ENCODE measurements at regions not wholly inside any gene's neighbourhood (a gene's known extent, or its start where the extent isn't known, plus 50 kb on each side); places are given as distances from the start of the nearest gene placed in this dataset.
A peak's percentile ranks its signal among the peaks of the same experiment; 100 is the strongest.
"Not testable (repeated sequence)": the region's sequence is repeated elsewhere in the genome, so short reads cannot be mapped to it uniquely, and the experiment has no call there.

- DNase-seq (ENCODE audit: low read depth) = no peak
Observed at GRCh38 chr5:104573949-104574709, 1011.5 kb upstream of the NUDT12 start.

DNA sequence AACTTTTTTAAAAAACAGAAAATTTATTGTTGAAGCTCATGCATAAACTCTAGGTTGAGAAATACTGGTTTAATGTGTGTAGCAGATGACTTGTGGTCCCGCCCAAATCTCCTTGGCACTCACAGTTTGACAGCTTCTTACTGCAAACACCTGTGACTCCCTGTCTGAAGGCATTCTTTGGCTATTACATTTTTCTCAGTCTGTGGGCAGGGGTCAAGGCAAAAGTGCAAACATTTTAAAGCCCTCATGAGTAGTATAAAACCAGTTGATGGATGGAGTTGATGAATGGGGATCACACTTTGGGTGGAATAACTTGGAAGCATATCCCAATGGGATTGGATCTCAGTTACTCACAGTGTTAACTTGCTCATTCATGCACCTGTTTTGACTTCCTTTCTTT lies 1007.0 kb upstream of the NUDT12 start:
- DNase-seq (ENCODE audit: low read depth) = no peak

GRCh38 chr5:104564530-104564929 lies 1001.9 kb upstream of the NUDT12 start:
- DNase-seq (ENCODE audit: low read depth) = no peak

GRCh38 chr5:104556957-104557356 lies 994.4 kb upstream of the NUDT12 start:
- DNase-seq (ENCODE audit: low read depth) = no peak

DNA sequence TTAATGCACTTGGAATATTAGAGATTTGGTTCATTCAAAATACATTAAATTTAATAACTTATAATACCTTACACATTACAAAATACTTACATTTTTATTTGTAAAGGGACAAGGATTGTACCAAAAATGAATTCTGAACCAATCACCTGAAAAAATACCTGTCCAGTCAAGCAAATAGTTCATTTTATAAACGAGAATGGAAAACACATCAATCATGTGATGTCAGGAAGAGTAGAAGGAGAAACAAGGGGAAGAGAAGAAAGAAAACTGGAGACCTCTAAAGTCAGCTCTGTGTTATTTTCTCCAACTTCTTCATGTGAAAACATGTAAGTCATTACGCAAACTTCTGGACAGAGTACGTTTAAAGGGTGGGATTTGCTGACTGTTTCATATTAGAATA lies 989.0 kb upstream of the NUDT12 start:
- DNase-seq (ENCODE audit: low read depth) = no peak

DNA sequence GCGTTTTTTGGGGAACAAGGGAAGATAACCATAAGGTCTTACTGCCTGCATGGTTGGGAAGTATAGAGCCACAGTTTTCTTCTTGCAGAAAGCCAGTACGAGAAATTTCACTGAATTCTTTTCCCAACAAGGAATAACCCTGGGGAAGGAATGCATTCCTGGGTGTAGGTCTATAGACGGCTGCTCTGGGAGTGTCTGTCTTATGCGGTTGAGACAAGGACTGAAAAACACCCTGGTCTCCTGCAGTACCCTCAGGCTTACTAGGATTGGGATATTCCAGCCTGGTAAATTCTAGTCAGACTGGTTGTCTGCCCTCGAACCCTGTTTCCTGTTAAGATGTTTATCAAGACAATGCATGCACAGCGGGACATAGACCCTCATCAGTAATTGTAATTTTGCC lies 984.3 kb upstream of the NUDT12 start:
- not testable (repeated sequence) for DNase-seq (ENCODE audit: low read depth)

GRCh38 chr5:104541141-104541785 lies 978.7 kb upstream of the NUDT12 start:
- no peak for DNase-seq (ENCODE audit: low read depth)

DNA sequence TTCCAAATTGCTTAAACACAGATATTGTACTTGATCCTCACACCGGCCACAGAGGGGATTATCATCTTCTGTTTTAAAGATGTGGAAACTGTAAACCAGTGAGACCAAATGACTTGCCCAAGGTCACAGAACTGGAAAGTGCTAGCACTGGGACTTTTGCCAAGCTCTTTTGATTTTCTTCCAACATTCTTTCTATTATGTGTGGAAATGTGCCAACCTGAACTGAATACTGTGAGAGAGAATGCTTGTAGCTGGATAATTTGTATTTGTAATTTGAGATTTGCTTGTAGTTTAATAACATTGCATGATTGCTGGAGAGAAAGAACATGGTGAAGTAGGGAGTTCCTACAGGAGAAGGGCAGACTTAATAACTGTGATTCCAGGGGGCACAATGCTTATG lies 977.9 kb upstream of the NUDT12 start:
- DNase-seq (ENCODE audit: low read depth) = peak; percentile 8

- no peak for DNase-seq (ENCODE audit: low read depth)
Observed at GRCh38 chr5:104539618-104540350, 977.2 kb upstream of the NUDT12 start.

GRCh38 chr5:104538734-104539133 lies 976.1 kb upstream of the NUDT12 start:
- no peak for DNase-seq (ENCODE audit: low read depth)

- DNase-seq (ENCODE audit: low read depth) = no peak
Observed at GRCh38 chr5:104533498-104533897, 970.9 kb upstream of the NUDT12 start.

GRCh38 chr5:104526866-104527265 lies 964.3 kb upstream of the NUDT12 start:
- DNase-seq (ENCODE audit: low read depth) = no peak

DNA sequence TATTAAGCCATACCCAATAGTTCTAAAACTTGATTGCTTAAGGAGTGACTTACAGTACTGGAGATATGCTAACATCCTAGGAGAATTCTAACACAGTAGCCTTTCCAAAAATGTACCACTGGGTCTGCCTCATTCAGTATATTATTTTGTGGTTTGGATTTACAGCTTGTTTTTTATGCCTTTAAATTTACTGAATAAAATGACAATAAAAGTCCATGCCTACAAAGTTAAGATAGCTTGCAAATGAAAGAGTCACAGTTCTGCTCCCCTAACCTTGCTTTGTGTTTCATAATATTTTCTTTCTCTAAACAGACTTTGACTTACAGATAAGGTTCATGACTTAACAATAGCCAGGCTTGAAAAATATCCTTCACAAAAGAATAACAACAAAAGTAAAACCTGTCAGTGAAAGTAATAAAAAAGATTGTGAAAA lies 951.1 kb upstream of the NUDT12 start:
- no peak for DNase-seq (ENCODE audit: low read depth)

DNA sequence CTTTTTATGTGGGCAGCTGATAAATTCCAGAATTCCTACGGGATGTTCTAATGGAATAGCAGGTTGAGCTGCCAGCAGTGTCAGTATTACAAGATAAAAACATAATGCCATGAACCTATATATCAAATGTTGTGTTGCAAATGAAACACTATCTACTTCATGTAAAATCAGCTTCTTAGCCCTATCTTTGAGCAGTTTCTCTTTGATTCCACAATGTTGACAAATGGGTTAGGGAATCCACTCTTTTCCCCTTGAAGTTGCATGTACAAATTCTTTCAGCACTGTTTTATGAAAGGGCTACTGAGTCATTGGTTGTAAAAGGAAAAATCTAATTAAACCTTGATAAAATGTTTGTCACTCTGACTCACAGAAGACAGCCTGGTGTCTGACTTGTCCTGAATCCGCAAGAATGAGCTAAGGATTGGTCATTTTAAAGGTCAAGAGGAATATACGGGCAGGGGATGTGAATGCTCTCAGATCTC lies 950.6 kb upstream of the NUDT12 start:
- peak; percentile 80 for DNase-seq (ENCODE audit: low read depth)

DNA sequence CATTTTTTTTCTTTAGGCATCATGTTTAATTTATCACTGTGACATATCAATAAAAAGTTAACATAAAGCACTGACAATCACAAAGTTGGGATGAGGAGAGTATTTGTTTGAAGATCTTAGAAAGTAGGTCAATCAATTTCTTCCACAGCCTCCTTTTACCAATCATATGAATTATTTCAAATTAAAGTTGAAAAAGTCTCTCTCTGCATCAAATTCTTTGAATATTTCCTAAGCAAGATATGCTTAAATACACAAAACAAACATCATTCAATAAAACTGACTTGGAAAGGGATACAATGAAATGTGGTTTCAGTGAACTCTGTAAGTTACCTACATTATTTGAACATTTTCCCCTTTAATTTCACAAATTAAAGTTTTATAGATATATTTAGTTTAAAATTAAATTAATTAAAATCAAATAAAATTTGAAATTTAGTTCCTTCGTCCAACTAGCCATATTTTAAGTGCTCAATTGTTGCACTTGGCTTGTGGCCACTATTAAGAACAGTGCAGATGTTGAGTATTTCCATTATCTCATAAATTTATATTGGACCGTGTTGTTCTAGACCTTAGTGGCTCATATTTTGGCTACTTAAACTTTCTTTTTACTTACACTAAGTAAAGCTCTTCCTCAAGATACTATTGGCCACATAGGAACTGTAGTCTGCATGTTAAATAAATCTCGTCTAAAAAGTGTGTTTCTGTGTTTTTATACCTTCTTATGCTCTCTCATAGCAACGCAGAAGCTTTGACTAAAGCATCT lies 949.7 kb upstream of the NUDT12 start:
- DNase-seq (ENCODE audit: low read depth) = no peak

GRCh38 chr5:104498281-104498680 lies 935.7 kb upstream of the NUDT12 start:
- peak; percentile 19 for DNase-seq (ENCODE audit: low read depth)

- DNase-seq (ENCODE audit: low read depth) = no peak
Observed at GRCh38 chr5:104494083-104494482, 931.5 kb upstream of the NUDT12 start.

DNA sequence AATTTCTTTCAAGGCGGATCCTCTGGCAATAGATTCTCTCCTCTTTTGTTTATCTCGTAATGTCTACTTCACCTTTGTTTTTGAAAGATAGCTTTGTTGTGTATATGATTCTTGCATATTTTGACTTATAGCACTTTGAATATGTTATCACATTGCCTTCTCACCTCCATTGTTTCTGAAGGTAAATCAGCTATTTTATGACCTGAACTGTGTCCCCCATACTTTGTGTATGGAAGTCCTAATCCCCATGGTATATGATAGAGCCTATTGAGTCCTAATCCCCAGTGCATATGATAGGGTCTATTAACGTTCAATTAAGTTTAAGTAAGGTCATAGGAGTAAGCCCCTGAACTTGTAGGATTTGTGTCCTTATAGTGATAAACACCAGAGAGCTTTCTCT lies 910.2 kb upstream of the NUDT12 start:
- no peak for DNase-seq (ENCODE audit: low read depth)

DNA sequence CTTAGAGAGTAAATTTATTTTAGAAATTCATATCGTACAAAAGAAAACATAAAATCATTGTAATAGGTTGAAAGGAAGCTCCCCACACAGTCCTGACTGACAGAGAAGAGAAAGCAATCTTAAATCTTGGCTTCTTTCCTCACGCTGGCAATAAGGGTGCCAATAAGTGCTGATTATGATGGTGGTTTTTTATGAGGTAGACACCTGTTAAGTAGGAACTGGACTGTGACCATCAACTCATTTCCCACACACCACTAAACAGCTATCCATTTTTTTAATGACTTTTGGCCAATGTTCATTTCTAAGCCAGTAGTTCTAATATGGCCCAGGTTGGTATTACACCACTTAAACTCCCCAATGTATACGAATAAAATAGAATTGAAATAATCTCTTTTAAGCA lies 893.5 kb upstream of the NUDT12 start:
- no peak for DNase-seq (ENCODE audit: low read depth)

GRCh38 chr5:104452550-104452949 lies 890.0 kb upstream of the NUDT12 start:
- DNase-seq (ENCODE audit: low read depth) = no peak

GRCh38 chr5:104451911-104452310 lies 889.3 kb upstream of the NUDT12 start:
- not testable (repeated sequence) for DNase-seq (ENCODE audit: low read depth)

- no peak for DNase-seq (ENCODE audit: low read depth)
Observed at GRCh38 chr5:104444656-104445055, 882.1 kb upstream of the NUDT12 start.
